ENCODE measurements at regions not wholly inside any gene's neighbourhood (a gene's known extent, or its start where the extent isn't known, plus 50 kb on each side); places are given as distances from the start of the nearest gene placed in this dataset.
A peak's percentile ranks its signal among the peaks of the same experiment; 100 is the strongest.

- TF ChIP-seq ZNF41 (CRISPR knock-in tag; conservative IDR thresholded peaks at IDR 0.05) (peak; percentile 80; the same call in 1 of the 2 replicates), NR2F6 (CRISPR knock-in tag; IDR thresholded peaks at IDR 0.05) (no peak), ZNF668 (CRISPR knock-in tag; IDR thresholded peaks at IDR 0.05) (peak; percentile 71; the same call in 1 of the 2 replicates), RBBP5 (IDR thresholded peaks at IDR 0.05; ENCODE audit: borderline replicate concordance, insufficient read depth, low read length, poor library complexity, severe bottlenecking) (no peak), PHF8 (IDR thresholded peaks at IDR 0.05; ENCODE audit: borderline replicate concordance, low read length) (no peak), PML (IDR thresholded peaks at IDR 0.05; ENCODE audit: low read length) (0 out of 2 replicates have a peak, but pooled peaks have one; percentile 21), FOS (IDR thresholded peaks at IDR 0.05; ENCODE audit: extremely low read depth, insufficient read length) (peak; percentile 57), CREM (IDR thresholded peaks at IDR 0.05; ENCODE audit: low read depth) (peak; percentile 55), ATF4 (CRISPR knock-in tag; IDR thresholded peaks at IDR 0.05) (0 out of 2 replicates have a peak, but pooled peaks have one; percentile 71), HINFP (tag; conservative IDR thresholded peaks at IDR 0.05; ENCODE audit: low read depth) (0 out of 2 replicates have a peak, but pooled peaks have one; percentile 66), HES1 (IDR thresholded peaks at IDR 0.05; ENCODE audit: low read depth) (peak; percentile 74), ZNF583 (CRISPR knock-in tag; IDR thresholded peaks at IDR 0.05) (peak; percentile 68; the same call in 1 of the 2 replicates), ZNF384 (IDR thresholded peaks at IDR 0.05; ENCODE audit: low read depth, low read length) (peak; percentile 95), ZNF232 (CRISPR knock-in tag; IDR thresholded peaks at IDR 0.05) (no peak), ZEB2 (IDR thresholded peaks at IDR 0.05) (peak; percentile 56; the same call in 1 of the 2 replicates), ZNF766 (CRISPR knock-in tag; conservative IDR thresholded peaks at IDR 0.05) (peak; percentile 77; the same call in 1 of the 2 replicates), KLF6 (CRISPR knock-in tag; IDR thresholded peaks at IDR 0.05; ENCODE audit: borderline replicate concordance) (peak; percentile 89; the same call in 1 of the 2 replicates), TAF15 (IDR thresholded peaks at IDR 0.05; ENCODE audit: low read depth, low read length) (no peak), HDAC2 (IDR thresholded peaks at IDR 0.05) (peak; percentile 65; the same call in 1 of the 2 replicates), PHTF2 (CRISPR knock-in tag; IDR thresholded peaks at IDR 0.05) (no peak), MTA1 (IDR thresholded peaks at IDR 0.05; ENCODE audit: borderline replicate concordance) (peak; percentile 81; the same call in 1 of the 2 replicates), FOXA3 (CRISPR knock-in tag; conservative IDR thresholded peaks at IDR 0.05 in 1 of 2, IDR thresholded peaks at IDR 0.05 in 1 of 2) (peak; percentile 99 to 100), L3MBTL2 (IDR thresholded peaks at IDR 0.05) (peak; percentile 40)
Measured at GRCh38 chr6:139765825-139766285, 391.4 kb upstream of the CITED2 start (continued).

Measured in K562 (cell line).